ENCODE measurements at regions not wholly inside any gene's neighbourhood (a gene's known extent, or its start where the extent isn't known, plus 50 kb on each side); places are given as distances from the start of the nearest gene placed in this dataset.

GRCh38 chr1:219339466-219339865 lies 165.8 kb downstream of the LYPLAL1 start:
- no peak overlapping the region for H3K27ac Mint-ChIP-seq
- CTCF ChIA-PET: no interaction called here
- no peaks in the 10 kb centered on the region for H3K27me3 Mint-ChIP-seq (ENCODE audit: low read depth)
- no peaks in the 10 kb centered on the region for H3K36me3 Mint-ChIP-seq
- peaks cover 9% of the 10 kb centered on the region for H3K9me3 Mint-ChIP-seq
- ATAC-seq (no peak), DNase-seq (ENCODE audit: low spot score) (no peak)
- 0 out of 2 replicates have a peak, but pooled peaks cover 3% of the 10 kb centered on the region for H3K4me1 Mint-ChIP-seq
- no peak overlapping the region for H3K4me3 Mint-ChIP-seq
- TF ChIP-seq TP53 (CRISPR knock-in tag; IDR thresholded peaks at IDR 0.05) (no peak), RELA (CRISPR knock-in tag; IDR thresholded peaks at IDR 0.05; ENCODE audit: borderline replicate concordance) (no peak), JAZF1 (CRISPR knock-in tag; IDR thresholded peaks at IDR 0.05) (no peak), MYBL2 (CRISPR knock-in tag; IDR thresholded peaks at IDR 0.05) (no peak), NR1H2 (CRISPR knock-in tag; IDR thresholded peaks at IDR 0.05) (no peak), OVOL2 (CRISPR knock-in tag; IDR thresholded peaks at IDR 0.05; ENCODE audit: borderline replicate concordance) (no peak), ZNF425 (CRISPR knock-in tag; conservative IDR thresholded peaks at IDR 0.05) (no peak), SP1 (CRISPR knock-in tag; conservative IDR thresholded peaks at IDR 0.05) (no peak), STAT6 (CRISPR knock-in tag; conservative IDR thresholded peaks at IDR 0.05; ENCODE audit: low read depth) (no peak), ZNF232 (CRISPR knock-in tag; IDR thresholded peaks at IDR 0.05) (no peak), CREM (CRISPR knock-in tag; IDR thresholded peaks at IDR 0.05) (no peak), CBFB (CRISPR knock-in tag; IDR thresholded peaks at IDR 0.05; ENCODE audit: low read depth) (no peak), IRF1 (CRISPR knock-in tag; IDR thresholded peaks at IDR 0.05) (no peak)
- POLR2A ChIA-PET: no interaction called here

GRCh38 chr1:219337588-219337987 lies 163.9 kb downstream of the LYPLAL1 start:
- Mint-ChIP-seq H3K27ac (no peak overlapping the region), H3K9me3 (no peaks in the 10 kb centered on the region), H3K4me3 (no peak overlapping the region), H3K4me1 (0 out of 2 replicates have a peak, but pooled peaks cover 3% of the 10 kb centered on the region), H3K27me3 (ENCODE audit: low read depth) (no peaks in the 10 kb centered on the region), H3K36me3 (no peaks in the 10 kb centered on the region)
- CTCF ChIA-PET: no interaction called here
- TF ChIP-seq NR2C2 (CRISPR knock-in tag; IDR thresholded peaks at IDR 0.05) (no peak), NFE2L1 (CRISPR knock-in tag; IDR thresholded peaks at IDR 0.05) (no peak), TP53 (CRISPR knock-in tag; IDR thresholded peaks at IDR 0.05) (no peak), GRHL2 (CRISPR knock-in tag; IDR thresholded peaks at IDR 0.05; ENCODE audit: insufficient replicate concordance, severe bottlenecking) (no peak), E2F1 (CRISPR knock-in tag; IDR thresholded peaks at IDR 0.05) (no peak), ZNF219 (CRISPR knock-in tag; IDR thresholded peaks at IDR 0.05; ENCODE audit: borderline replicate concordance) (no peak), SP1 (CRISPR knock-in tag; conservative IDR thresholded peaks at IDR 0.05) (no peak), ZMAT4 (CRISPR knock-in tag; IDR thresholded peaks at IDR 0.05) (no peak)
- DNase-seq (ENCODE audit: low spot score) (no peak), ATAC-seq (no peak)
- POLR2A ChIA-PET: interaction anchor here (1.4 kb wide), 1 partner anchor 10 kb away, joined by 3 read pairs; no protein-coding TSS in a partner anchor
